IPS-NIHi11 (cell line): ENCODE measurements at regions not wholly inside any gene's neighbourhood (a gene's known extent, or its start where the extent isn't known, plus 50 kb on each side); places are given as distances from the start of the nearest gene placed in this dataset.
"Not testable (repeated sequence)": the region's sequence is repeated elsewhere in the genome, so short reads cannot be mapped to it uniquely, and the experiment has no call there.

ENCODE experiments used
- DNase-seq: peaks from one replicate; pipeline ENCODE4 v3.0.0; 2012; ENCODE audit warnings: mixed read lengths, low spot score

DNA sequence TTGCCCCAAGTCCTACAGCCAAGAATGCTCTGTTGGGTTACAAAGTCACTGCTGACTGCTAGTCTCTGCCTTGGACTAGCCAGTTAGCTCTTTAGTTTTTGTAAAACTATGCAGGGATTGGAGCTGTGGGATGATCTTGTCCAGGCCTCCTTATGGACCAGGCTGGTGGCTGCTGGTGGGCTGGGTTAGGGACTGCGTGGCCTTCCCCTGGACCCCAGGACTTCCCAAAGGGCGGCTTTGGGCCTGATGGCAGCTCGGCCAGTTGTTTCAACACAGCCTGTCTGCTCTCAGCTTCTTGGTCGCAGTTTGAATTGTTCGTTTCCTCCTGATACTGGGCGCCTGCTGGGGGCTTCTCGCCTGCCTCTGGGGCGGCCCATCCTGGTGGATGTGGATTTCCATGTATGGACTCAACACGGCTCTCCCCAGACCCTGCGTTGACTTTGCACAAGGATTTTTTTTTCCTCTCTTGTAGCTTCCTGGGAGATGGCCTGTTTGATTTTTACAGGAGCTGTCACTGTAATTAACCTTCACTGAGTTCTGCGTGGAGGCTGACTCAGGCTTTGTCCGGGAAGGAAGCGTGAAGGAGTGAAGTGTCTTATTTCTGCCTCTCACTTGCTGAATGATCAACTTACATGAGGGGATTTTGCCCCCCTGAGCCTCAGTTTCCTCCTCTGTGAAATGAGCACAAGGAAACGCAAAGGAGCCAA lies 91.9 kb upstream of the NEURL1B start:
- DNase-seq, result no peak

DNA sequence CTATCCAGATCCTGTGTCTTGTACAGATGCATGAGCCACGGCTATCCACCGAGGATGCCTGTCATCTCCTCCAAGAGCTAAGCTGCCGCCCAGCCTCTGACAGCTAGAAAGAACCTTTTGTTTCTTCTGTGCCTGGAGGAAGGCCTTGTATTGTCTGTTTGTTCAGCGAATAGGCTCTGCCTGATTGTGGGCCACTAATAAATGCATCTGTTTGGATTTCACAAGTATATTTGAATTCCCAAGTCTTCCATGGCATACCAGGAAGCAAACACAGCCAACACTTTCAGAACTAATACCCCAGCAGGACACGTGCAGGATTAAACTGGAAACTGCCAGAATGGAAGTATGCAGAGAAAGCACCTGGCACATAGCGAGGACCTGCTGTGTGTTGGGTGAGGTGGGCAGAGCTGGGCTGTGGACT lies 92.7 kb upstream of the NEURL1B start:
- DNase-seq, result no peak

DNA sequence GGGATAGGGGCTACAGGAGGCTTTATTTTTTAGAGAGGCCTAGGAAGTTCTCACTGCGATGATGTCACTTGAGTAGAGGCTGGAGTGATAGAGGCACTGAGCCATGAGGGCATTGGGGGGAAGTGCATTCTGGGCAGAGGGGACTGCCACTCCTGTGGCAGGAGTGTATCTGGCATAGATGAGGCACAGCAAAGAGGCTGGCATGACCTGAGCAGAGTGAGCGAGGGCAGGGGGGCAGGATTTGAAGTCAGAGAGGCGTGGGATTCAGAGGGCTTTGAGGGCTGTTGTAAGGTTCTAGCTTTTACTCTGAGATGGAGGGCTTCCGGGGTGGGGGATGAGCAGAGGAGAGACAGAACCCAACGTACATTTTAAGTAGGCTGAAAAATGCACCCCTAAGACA lies 91.9 kb upstream of the SH3PXD2B start:
- DNase-seq, result no peak

DNA sequence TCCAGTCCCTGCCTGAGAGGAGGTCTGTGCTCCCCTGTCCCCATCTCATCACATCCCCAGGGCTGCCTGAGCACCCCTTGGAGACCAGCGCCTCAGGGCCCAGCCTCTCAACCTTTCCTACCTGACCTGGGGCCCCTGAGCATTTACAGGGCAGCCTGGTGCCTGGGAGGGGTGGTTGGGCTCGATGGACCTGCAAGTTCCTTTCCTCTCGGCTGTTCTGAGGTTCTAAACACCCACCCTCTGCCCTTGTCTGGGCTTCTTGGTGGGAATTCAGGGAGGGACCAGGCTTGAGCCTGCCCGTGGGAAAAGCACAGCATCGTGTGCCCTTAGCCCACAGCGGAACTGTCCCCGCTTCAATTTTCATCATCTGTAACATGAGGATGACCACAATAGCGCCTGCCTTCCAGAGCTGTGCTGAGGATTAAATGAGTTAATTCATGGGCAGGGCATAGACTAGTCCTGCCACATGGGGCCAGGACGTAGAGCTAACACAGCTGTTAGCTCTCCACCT lies 91.0 kb upstream of the SH3PXD2B start:
- no peak for DNase-seq

DNA sequence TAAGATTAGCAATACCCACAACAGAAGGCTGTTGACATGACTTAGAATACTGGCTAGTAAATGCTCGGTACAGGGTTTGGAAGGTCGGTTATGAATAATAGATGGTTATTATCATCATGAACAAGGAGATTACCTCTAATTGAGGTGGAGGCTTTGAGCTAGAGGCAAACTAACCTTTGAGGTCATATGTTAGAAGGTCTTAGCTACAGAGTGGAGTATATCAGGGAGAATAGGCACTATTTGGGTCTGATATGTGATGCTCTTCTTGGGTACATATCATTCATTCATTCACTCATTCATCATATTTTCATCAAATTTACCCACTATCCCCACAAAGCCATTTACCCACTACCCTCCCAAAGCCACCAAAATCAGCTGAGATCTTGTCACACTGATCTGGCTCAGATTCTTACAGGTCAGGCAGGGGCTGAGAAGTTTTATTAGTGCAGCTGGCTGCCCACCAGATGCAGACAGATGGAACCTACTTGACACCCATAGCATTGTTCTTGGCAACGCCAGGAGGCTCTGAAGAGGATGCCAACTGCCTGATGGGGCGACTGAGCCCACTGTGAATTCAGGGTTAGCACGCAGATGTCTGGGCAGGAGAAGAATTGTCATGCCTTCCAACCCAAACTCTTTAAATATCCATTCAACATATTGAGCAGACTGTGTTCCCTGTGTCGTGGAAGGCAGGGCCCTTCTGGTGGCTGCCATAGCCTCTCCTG lies 90.2 kb upstream of the SH3PXD2B start:
- no peak for DNase-seq

DNA sequence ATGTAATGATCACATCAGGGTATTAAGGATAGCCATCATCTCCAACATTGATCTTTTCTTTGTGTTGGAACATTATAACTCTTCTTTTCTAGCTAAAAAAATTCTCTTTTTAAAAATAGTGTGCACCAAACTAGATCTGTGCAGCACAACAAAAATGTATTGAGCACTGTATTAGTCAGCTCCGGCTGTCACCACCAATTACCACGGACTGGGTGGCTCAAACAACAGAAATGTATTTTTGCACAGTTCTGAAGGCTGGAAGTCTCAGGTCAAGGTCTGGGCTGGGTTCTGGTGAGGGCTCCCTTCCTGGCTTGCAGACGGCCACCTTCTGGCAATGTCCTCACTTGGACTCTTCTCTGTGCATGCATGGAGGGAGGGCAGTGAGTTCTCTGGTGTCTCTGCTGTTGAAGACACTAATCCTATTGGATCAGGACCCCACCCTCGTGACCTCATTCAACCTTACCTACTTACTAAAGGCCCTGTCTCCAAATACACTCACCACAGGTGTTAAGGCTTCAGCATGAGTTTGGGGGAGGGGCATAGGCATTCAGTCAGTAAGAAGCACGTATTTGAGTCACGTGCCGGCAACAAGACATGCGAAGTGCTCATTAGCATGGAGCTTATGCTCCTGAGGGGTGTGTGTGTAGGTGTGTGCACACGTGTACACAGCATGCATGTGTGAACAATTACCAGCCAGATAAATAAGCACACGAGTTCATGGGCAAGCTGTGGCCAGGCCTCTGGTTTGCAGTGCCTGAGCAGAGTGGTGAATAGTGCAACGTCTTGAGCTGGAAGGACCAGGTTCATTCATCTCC lies 89.4 kb upstream of the SH3PXD2B start:
- DNase-seq, result no peak

DNA sequence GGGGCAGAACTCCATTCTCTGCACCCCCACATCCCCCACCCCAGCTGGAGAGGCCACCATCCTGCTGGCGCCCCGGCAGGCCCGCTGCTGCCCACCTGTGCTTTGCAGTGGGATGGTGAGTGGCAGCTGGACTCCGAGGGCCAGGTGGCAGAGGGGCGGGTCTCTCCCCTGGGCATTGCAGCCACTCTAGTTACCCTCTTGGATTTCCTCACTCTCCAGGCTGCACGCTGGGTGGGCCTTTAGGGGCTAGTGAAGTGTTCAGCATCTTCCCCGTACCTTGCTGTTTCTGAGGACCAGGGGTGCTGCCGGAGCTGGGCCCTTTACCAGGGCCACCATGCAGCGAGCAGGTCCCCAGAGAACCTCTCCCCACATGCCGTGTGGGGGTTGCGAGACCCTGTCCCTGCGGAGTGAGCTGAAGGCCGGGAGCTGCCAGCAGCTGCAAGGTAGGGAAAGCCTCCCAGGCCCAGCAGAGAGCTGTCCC lies 88.4 kb upstream of the SH3PXD2B start:
- no peak for DNase-seq

DNA sequence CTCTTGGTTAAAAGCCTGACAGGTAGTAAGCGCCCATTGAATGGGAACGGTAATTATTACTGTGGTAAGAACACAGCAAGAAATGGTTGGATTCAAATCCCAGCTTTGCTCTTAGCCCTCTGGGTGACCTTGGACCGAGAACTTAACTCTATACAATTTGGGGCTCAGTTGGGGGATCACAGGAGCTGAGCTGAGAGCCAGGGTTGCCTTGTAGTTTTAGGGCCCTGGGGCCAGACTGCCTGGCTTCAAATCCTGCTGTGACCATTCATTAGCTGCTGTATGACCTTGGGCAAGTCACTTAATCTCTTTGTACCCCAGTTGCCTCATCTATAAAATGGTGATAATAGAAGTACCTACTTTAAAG lies 87.4 kb upstream of the SH3PXD2B start:
- DNase-seq, result no peak

DNA sequence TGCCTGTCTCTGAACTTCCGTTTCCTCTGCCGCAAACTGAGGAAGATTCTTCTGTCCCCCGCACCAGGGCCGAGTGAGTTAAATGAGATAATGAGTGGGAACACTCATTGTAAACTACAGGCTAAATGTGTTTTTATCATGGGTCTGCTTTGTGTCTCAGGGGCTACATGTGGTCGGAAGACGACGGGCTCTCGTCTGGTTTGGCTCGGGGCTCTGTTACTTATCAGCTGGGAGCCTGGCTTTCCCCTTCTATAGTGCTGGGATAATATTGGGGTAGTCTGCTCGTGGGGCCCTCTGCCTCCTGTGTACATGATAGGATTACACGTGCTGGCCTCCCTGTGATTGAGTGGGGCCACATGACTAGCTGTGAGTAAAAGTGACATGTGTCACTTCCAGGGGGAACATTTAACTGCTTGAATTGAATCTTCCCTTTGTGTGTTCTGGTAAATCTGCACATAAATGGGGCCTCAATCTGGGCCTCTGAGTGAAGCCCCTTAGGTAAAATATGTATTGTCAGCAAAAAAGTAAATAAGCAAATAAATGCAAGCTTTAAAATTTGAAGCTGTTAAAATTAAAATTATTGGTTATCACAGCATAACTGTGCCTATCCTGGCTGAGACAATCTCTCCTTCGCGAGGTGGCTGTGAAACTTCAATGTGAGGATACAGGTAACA lies 86.9 kb upstream of the SH3PXD2B start:
- no peak for DNase-seq

DNA sequence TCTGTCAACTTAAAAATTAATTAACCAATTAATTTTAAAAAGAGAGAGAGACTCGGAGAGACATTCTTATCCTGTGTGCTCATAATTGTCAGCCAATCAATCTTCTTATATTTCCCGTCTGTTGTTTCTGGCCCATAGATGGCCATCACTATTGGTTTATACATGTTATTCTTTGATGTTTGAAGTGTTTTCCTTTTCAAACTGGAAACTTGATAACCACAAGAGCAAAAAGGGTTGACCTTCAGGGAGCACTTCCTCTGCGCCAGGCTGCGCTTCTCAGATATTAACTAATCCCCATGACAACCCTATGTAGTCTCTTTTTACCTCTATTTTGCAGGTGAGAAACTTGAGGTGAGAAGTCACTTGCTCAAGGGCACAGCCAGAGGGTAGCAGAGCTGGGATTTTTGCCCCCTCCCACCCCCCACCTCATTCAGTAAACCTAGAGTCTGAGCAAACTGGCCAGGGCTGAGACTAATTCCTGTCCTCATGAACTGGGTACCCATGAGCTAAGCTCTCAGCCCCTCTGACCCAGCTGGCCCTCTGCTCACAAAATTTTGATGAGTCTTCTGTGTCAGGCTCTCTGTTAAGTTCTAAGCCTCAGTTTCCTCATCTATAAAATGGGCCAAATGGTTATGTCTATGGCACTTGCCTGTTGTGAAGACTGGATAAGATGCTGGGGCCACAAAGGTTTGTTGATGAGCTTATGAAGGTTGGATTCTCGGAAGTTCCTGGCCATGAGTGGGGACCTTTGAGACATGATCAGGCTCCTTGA lies 86.0 kb upstream of the SH3PXD2B start:
- DNase-seq, result no peak

DNA sequence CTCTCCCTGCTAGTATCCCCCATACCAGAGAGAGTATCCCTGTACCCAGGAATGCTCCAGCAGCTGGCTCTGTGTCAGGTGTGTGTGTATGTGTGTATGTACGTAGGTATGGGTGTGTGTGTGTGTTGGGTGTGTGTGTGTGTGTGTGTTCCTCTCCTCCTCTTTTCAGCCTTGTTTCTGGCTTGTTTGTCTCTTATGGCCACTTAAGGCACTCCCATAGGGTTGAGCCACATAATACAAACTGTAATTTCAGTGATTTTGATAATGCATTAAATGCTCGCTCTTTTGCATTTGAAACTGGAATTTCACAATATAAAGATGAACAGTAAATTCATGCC lies 80.8 kb upstream of the SH3PXD2B start:
- no peak for DNase-seq

DNA sequence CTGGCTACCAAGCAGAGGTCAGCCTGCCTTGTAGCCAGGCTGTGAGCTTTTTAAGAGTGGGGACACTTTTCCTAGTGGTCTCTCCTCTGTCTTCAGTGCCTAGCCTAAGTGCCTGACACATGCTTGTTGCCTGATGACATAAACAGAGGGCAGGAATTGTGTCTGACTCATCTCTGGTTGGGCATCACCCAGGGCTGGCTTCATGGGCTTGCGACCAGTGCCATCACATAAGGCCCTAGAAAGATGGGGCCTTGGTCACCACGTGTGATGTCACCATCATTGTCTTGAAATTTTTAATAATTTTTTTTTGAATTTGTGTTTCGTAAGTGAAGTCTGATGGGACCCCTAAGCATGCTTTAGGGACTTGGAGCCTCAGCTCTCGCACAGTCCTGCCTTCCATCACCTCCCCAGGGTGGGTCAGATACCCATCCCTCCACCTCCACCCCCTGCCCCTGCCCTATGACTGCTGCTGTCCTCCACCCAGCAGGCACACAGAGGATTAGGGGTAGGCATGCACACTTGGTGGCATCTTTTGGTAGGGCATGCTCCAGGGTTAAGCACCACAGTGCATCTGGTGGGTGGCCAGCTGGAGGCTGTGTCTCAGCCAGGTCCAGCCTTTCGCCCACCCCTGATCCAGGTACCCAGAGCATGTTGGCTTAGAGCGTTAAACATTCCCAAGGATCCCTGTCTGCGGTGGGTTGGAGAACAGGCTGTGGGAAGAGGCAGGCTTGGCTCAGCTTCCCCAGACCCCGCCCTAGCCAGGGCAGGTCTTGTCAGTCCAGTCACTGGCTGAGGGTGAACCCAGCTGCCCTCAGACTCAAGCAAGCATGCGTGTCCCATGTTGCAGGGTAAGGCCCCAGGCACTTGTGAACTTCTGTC lies 80.1 kb upstream of the SH3PXD2B start:
- no peak for DNase-seq

DNA sequence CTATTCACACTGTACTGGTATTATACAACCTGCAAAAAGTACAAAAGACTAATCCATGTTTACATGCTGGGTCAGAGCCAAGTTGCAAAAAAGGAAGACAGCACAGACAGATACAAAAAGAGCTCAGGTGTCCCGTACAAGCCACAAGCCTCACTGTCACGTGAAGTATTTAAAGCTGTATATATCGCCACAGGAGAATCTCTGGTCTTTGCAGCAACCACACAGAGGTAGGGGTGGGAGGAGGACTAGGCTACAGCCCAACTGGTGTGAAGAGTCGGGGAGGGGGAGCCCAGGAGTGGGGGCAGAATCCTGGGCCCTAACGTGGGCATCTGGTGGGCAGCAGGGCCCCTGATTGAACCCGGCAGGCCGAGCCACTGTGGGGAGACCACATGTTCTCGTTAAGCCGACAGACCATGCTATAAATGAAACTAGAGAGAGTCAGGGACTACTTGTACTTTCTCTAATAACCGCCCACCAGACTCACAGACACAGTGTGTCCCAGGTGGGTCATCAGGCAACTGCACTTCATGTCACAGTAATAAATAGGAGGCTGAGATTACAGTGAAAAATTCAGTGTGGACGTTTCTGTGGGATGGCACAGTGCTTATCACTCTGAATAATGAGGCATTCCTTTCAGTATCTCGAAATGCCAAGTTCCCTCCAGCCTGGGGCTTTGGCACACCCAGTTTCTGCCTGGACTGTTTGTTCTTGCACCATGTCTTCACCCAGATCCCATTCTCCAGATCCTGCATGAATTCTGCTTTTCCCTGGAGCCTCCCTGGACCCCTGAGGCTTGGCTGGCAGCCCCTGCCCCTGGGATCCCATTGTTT lies 79.3 kb upstream of the SH3PXD2B start:
- no peak for DNase-seq

DNA sequence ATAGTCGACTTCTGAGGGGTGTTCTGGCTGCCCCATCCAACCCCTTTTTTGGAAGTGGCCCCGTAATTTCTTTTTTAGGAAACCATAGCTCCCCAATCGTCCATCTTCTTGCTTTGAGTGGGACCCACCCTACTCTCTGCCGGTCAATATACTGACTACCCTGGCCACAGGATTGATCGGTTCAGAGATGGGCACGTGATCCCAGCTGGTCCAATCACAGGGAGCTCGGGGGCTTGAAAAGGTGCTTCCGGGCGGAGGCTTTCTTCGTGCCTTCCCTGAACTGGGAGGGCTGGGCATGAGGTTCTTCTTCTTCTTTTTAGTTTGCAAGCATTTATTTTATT lies 78.7 kb upstream of the SH3PXD2B start:
- no peak for DNase-seq

DNA sequence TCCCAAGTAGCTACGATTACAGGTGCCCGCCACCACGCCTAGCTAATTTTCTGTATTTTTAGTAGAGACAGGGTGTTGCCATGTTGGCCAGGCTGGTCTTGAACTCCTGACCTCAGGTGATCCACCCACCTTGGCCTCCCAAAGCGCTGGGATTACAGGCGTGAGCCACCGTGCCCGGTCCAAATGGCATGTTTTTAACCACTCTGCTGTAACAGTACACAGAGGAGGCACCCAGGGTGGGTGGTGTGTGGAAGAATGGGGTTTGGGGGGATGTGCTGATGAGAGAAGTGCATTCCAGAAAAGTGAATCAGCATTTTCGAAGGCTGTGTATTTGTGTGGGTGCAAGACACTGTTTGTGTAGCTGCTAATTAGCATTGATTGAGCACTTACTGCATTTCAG lies 78.1 kb upstream of the SH3PXD2B start:
- DNase-seq, result not testable (repeated sequence)

DNA sequence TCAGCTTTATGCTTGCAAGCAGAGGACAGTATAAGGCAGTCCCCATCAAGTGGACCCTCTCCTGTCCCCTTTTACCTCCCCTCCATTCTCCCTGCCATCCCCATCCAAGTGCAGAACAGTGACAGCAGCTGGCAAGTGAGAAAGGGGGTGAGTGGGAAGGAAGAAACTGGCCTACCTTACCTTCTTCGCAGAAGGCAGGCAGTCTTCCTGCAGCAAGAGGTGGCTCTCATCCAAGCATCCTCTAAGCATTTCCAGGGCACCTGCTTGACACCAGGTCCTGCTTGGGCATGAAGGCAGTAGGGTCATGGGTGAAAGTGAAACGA lies 77.3 kb upstream of the SH3PXD2B start:
- DNase-seq, result no peak

DNA sequence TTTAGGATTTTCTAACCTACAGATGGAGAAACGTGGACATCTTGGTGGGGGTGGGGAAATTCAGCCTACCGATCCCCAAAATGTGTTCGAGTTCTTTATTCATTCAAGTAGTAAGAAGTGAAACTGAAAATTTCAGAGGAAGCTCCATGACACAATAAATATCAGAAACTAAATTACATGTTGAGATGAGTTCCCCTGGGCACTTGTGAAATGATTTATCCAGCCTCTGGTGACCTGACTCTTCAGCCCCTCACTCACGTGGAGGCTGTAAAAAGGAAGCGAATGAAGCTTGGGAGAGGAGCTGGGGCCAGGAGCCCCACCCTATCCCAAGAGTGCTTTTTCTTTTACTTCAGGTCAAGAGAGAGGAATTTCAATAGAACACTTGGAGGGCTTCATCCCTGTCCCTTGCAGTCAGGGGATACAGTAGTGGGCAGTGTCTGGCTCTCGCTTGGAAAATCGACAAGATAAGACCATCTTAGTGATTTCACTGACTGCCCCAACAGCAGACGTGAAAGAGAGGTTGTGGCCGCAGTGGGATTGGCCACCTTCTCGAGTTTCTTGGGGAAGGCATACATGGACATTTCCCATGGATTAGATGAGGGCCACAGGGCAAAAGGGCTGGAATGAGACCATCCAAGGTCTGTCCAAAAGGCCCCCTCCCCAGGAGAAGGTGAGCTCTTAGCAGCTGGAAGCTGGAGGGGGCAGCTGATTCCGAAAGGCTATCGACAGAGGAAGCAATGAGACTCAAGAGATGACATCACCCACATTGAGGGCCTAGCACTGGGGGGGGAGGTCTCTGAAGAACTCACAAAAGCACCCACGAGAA lies 76.8 kb upstream of the SH3PXD2B start:
- no peak for DNase-seq

DNA sequence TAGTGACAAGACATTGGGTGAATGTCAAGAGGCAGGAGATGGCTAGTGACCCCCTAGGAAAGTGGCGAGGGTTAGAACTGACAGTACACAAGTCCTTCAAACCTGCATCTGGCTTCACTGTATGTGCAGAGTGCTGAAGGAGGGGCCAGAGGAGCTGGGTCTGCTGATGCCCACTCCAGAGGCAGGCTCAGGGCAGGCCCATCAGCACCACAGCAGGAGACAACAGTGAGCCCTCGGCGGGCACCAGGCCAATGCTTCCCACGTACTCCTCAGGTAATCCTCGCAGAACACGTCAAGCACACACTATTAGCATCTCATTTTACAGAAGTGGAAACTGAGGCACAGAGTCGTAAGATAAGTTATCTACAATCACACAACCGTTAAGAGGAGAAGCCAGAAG lies 76.1 kb upstream of the SH3PXD2B start:
- no peak for DNase-seq

DNA sequence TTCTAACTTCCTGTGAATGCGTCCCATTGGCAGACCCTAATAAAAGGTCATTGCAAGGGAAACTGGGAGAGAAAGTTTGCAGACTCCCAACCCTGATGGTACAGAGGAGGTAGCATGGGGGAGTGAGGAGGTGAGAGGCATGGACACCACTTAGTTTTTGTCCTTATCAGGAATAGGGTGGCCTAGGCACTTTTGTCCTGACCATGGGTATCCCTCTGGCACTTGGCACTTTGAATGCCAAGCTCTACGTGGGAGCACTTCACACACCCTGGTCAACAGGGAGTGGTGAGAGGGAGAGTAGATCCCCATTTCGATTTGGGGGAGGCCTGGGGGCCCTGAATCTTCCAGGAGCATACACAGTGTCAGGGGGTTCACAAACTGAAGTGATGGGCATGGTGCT lies 75.6 kb upstream of the SH3PXD2B start:
- no peak for DNase-seq
